H9 (cell line): ENCODE measurements at regions not wholly inside any gene's neighbourhood (a gene's known extent, or its start where the extent isn't known, plus 50 kb on each side); places are given as distances from the start of the nearest gene placed in this dataset.

Source experiments
- DNase-seq: peaks from one replicate; pipeline ENCODE4 v3.0.0-alpha.2; 2017
- H2AFZ ChIP-seq: one replicate; pipeline ENCODE4 v1.6.1; 2013; ENCODE audit warnings: mild to moderate bottlenecking, low read length, control low read depth, moderate library complexity
- H2AK5ac ChIP-seq: 2 replicates; pipeline ENCODE4 v1.6.1; 2013; ENCODE audit warnings: low read length, control low read depth, mixed read lengths; ENCODE audit not compliant: insufficient read length
- H2BK120ac ChIP-seq: one replicate; pipeline ENCODE4 v1.6.1; 2013; ENCODE audit warnings: low read depth, mild to moderate bottlenecking, low read length, control low read depth, inconsistent platforms; ENCODE audit not compliant: poor library complexity, severe bottlenecking
- H2BK12ac ChIP-seq: 2 replicates; pipeline ENCODE4 v1.6.1; 2013; ENCODE audit warnings: low read length, control low read depth, mixed read lengths, low read depth; ENCODE audit not compliant: insufficient read length
- H2BK15ac ChIP-seq: 2 replicates; pipeline ENCODE4 v1.6.1; 2013; ENCODE audit warnings: low read depth, low read length, control low read depth
- H2BK20ac ChIP-seq: one replicate; pipeline ENCODE4 v1.6.1; 2013; ENCODE audit warnings: low read depth, mild to moderate bottlenecking, low read length, control low read depth, inconsistent platforms; ENCODE audit not compliant: poor library complexity, severe bottlenecking
- H2BK5ac ChIP-seq: 2 replicates; pipeline ENCODE4 v1.6.1; 2013; ENCODE audit warnings: low read length, control low read depth, mixed read lengths; ENCODE audit not compliant: insufficient read length
- H3K14ac ChIP-seq: 2 replicates; pipeline ENCODE4 v1.6.1; 2013; ENCODE audit warnings: low read length, control low read depth; ENCODE audit not compliant: insufficient read depth
- H3K18ac ChIP-seq: 2 replicates; pipeline ENCODE4 v1.6.1; 2013; ENCODE audit warnings: low read depth, mild to moderate bottlenecking, mixed read lengths, low read length, control low read depth; ENCODE audit not compliant: insufficient read length
- H3K23ac ChIP-seq: 2 replicates; pipeline ENCODE4 v1.6.1; 2013; ENCODE audit warnings: low read length, control low read depth, mixed read lengths, low read depth; ENCODE audit not compliant: insufficient read length
- H3K23me2 ChIP-seq: 2 replicates; pipeline ENCODE4 v1.6.1; 2013; ENCODE audit warnings: low read depth, mild to moderate bottlenecking, mixed read lengths, low read length, control low read depth; ENCODE audit not compliant: insufficient read length, poor library complexity, severe bottlenecking
- H3K27ac ChIP-seq: 2 replicates; pipeline ENCODE4 v1.5.1; 2013; ENCODE audit warnings: low read length, control low read depth, mixed read lengths, low read depth; ENCODE audit not compliant: insufficient read length
- H3K27me3 ChIP-seq: 2 replicates; pipeline ENCODE4 v1.6.1; 2013; ENCODE audit warnings: low read length, control low read depth, inconsistent platforms; ENCODE audit not compliant: insufficient read depth
- H3K4ac ChIP-seq: 2 replicates; pipeline ENCODE4 v1.6.1; 2013; ENCODE audit warnings: low read depth, mild to moderate bottlenecking, control low read depth, inconsistent platforms, low read length, moderate library complexity
- H3K4me1 ChIP-seq: 2 replicates; pipeline ENCODE4 v1.6.1; 2013; ENCODE audit warnings: low read length, control low read depth, inconsistent platforms; ENCODE audit not compliant: insufficient read depth
- H3K4me2 ChIP-seq: 2 replicates; pipeline ENCODE4 v1.6.1; 2013; ENCODE audit warnings: low read length, control low read depth, mixed read lengths; ENCODE audit not compliant: insufficient read length, insufficient read depth
- H3K56ac ChIP-seq: 2 replicates; pipeline ENCODE4 v1.6.1; 2013; ENCODE audit warnings: low read depth, mild to moderate bottlenecking, mixed read lengths, low read length, control low read depth; ENCODE audit not compliant: insufficient read length
- H3K79me1 ChIP-seq: 2 replicates; pipeline ENCODE4 v1.6.1; 2013; ENCODE audit warnings: low read depth, mild to moderate bottlenecking, moderate library complexity, low read length, control low read depth, inconsistent platforms; ENCODE audit not compliant: insufficient read depth, poor library complexity, severe bottlenecking
- H3K79me2 ChIP-seq: 2 replicates; pipeline ENCODE4 v1.6.1; 2013; ENCODE audit warnings: low read length, control low read depth, inconsistent platforms; ENCODE audit not compliant: insufficient read depth
- H3K9ac ChIP-seq: 2 replicates; pipeline ENCODE4 v1.6.1; 2013; ENCODE audit warnings: low read length, control low read depth, mixed read lengths; ENCODE audit not compliant: insufficient read length; ENCODE audit errors: extremely low read depth
- H3K9me3 ChIP-seq: one replicate; pipeline ENCODE4 v1.6.1; 2013; ENCODE audit warnings: low read depth, low read length, inconsistent platforms; ENCODE audit not compliant: control insufficient read depth
- H3T11ph ChIP-seq: one replicate; pipeline ENCODE4 v1.6.1; 2013; ENCODE audit warnings: mild to moderate bottlenecking, low read length, control low read depth, inconsistent platforms
- H4K20me1 ChIP-seq: one replicate; pipeline ENCODE4 v1.6.1; 2013; ENCODE audit not compliant: control insufficient read depth, insufficient read length, insufficient read depth
- H4K5ac ChIP-seq: 2 replicates; pipeline ENCODE4 v1.6.1; 2013; ENCODE audit warnings: low read depth, mild to moderate bottlenecking, mixed read lengths, low read length, control low read depth; ENCODE audit not compliant: insufficient read length
- H4K8ac ChIP-seq: replicated peaks from 2 replicates; pipeline ENCODE4 v1.6.1; 2013; ENCODE audit warnings: low read length, control low read depth, mixed read lengths, low read depth; ENCODE audit not compliant: insufficient read length
- H4K91ac ChIP-seq: 2 replicates; pipeline ENCODE4 v1.6.1; 2013; ENCODE audit warnings: low read depth, mild to moderate bottlenecking, moderate library complexity, mixed read lengths, low read length, control low read depth; ENCODE audit not compliant: insufficient read length
- H3K27ac Mint-ChIP-seq, 3 experiments: 2 replicates in 2 of 3; 3 replicates in 1 of 3; pipeline ENCODE4 v1.8.0; 2020 to 2021; ENCODE audit warnings: mixed read lengths in 3 of 3, mild to moderate bottlenecking in 1 of 3, moderate library complexity in 1 of 3
- H3K27me3 Mint-ChIP-seq: 2 replicates; pipeline ENCODE4 v1.8.0; 2021; ENCODE audit warnings: low read depth, mild to moderate bottlenecking, moderate library complexity, mixed read lengths
- H3K36me3 Mint-ChIP-seq, 3 experiments: 2 replicates in 2 of 3; 3 replicates in 1 of 3; pipeline ENCODE4 v1.8.0; 2020 to 2021; ENCODE audit warnings: low read depth in 3 of 3, mixed read lengths in 3 of 3; ENCODE audit not compliant: insufficient read depth in 1 of 3
- H3K4me1 Mint-ChIP-seq, 2 experiments: 2 replicates each; pipeline ENCODE4 v1.8.0; 2020; ENCODE audit warnings: mixed read lengths in 2 of 2
- H3K4me3 Mint-ChIP-seq, 2 experiments: 2 replicates in 1 of 2; 3 replicates in 1 of 2; pipeline ENCODE4 v1.8.0; 2020 to 2021; ENCODE audit warnings: mild to moderate bottlenecking in 2 of 2, mixed read lengths in 2 of 2, moderate library complexity in 1 of 2
- H3K9me3 Mint-ChIP-seq, 2 experiments: 2 replicates in 1 of 2; 3 replicates in 1 of 2; pipeline ENCODE4 v1.8.0; 2020; ENCODE audit warnings: mild to moderate bottlenecking in 2 of 2, mixed read lengths in 2 of 2, moderate library complexity in 1 of 2
- CTCF ChIP-seq: fragments of 200-600 bp; sonication (generic); conservative IDR thresholded peaks from 3 replicates; pipeline ENCODE4 v1.8.0; 2021; ENCODE audit warnings: antibody characterized with exemption, mild to moderate bottlenecking
- WGBS: extraction: QIAGEN DNeasy Blood & Tissue Kit; methylation state at CpG from one replicate; pipeline ENCODE4 v1.1.7; 2013; ENCODE audit warnings: missing lambda C conversion rate, low lambda C conversion rate, mixed read lengths; ENCODE audit not compliant: insufficient read length; ENCODE audit errors: extremely low coverage; 5-methylcytosine and 5-hydroxymethylcytosine counted together

GRCh38 chr15:62607114-62607462 is 435.5 kb upstream of the TPM1 start:
- Histone ChIP-seq H3T11ph (no peak overlapping the region), H2BK5ac (no peak overlapping the region), H3K27ac (no peak overlapping the region), H3K27me3 (no peaks in the 10 kb centered on the region), H2AFZ (no peak overlapping the region), H2BK15ac (no peak overlapping the region), H2BK120ac (no peak overlapping the region), H2BK12ac (no peak overlapping the region), H4K8ac (no peak overlapping the region), H3K4ac (no peak overlapping the region), H3K18ac (no peak overlapping the region), H3K23ac (no peak overlapping the region), H3K56ac (no peak overlapping the region), H2AK5ac (no peak overlapping the region), H3K9ac (no peak overlapping the region), H3K23me2 (no peaks in the 10 kb centered on the region), H3K79me1 (no peaks in the 10 kb centered on the region), H3K9me3 (no peaks in the 10 kb centered on the region), H3K14ac (no peak overlapping the region), H3K4me1 (no peaks in the 10 kb centered on the region), H4K91ac (no peak overlapping the region), H4K20me1 (no peaks in the 10 kb centered on the region), H2BK20ac (no peak overlapping the region), H3K4me2 (no peak overlapping the region), H3K79me2 (no peaks in the 10 kb centered on the region), H4K5ac (no peak overlapping the region)
- no peaks in the 10 kb centered on the region for H3K36me3 Mint-ChIP-seq
- no CpG with 5 or more reads among the region's 1 CpG for WGBS
- H3K4me3 Mint-ChIP-seq, result no peak overlapping the region; a peak in 1 of 5 replicates
- H3K4me1 Mint-ChIP-seq, result peaks cover 7% of the 10 kb centered on the region in 2 experiments; a peak in 3 of 4 replicates
- H3K27me3 Mint-ChIP-seq, result no peaks in the 10 kb centered on the region; the same call in 1 of the 2 replicates
- no peak for TF ChIP-seq CTCF
- DNase-seq, result no peak
- H3K27ac Mint-ChIP-seq, result no peak overlapping the region; a peak in 1 of 7 replicates
- H3K9me3 Mint-ChIP-seq, result no peaks in the 10 kb centered on the region
